GM19238 (cell line): ENCODE measurements at regions not wholly inside any gene's neighbourhood (a gene's known extent, or its start where the extent isn't known, plus 50 kb on each side); places are given as distances from the start of the nearest gene placed in this dataset.
"Not testable (repeated sequence)": the region's sequence is repeated elsewhere in the genome, so short reads cannot be mapped to it uniquely, and the experiment has no call there.

Experiments used
- DNase-seq: peaks from one replicate; pipeline ENCODE4 v3.0.0; 2011; ENCODE audit warnings: low spot score; ENCODE audit not compliant: insufficient read length

DNA sequence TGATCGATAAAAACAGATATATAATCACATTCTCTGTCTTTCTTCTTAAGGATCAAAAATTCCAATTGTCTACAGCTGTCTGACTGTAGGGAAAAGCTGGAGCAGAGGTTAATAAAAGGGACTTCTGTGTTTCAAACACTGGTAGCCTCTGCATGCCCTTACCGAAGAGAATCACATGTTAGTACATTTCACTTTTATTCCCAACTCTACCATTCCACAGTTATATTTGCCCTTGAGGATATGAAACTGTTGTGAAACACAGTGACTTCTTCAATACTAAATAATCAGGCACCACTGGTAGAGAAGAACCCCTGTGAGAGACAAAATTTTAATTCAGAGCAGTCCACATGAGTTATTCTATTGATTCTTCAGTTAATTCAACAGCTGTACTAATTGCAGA is 1187.3 kb upstream of the CITED2 start:
- no peak for DNase-seq

DNA sequence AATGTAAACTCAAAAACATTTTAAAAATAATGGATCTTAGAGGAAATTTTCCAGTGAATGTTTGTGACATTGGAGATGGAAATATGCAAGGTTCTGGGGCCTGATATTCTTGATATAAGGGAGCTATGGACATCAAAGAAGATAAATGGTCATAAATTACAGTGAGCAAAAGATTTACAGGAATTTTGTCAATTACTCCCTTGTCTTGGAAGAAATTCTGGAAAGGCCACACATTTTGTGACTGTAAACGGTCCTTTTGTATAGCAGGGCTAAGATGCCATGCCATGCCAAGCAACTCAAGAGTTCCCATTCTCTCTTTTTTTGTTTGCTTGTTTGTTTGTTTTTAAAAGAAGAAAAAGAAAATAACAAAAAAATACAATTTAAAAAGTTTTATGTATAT is 1186.2 kb upstream of the CITED2 start:
- no peak for DNase-seq

DNA sequence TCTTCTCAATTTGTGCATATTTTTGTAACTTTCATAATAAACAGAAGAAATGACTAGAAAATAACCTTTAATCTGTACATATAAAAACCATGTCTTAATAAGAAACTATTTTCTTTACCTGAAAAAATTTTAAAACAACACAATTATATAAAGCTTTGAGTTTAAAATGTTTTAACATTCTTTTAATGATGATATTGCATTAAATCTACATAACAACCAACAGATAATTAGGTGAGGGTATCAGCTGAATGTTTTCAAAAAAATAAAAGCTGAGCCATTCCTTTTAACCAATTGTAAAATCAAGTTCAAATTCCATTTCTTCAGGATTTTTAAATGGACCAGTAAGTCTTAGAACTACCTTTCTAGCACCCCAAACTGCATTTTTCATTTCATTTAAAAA is 1185.0 kb upstream of the CITED2 start:
- no peak for DNase-seq

DNA sequence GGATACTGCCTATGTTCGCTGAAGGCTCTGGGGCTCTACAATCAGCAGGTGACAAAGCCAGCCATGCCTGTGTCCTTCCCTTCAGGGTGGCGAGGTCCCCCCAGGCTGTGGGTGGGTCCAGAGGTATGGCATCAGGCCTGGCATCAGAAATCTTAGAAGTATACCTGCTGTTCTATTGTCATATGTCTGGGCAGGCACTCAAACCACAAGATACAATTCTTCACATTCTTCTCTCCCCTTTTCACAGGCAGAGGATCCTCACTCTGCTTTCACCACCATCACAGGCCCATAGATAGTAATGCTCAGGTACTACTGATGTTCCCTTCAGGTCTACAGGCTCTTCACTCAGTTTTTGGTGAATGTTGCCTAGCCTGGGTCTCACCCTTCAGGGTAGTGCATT is 1180.0 kb upstream of the CITED2 start:
- DNase-seq = no peak

DNA sequence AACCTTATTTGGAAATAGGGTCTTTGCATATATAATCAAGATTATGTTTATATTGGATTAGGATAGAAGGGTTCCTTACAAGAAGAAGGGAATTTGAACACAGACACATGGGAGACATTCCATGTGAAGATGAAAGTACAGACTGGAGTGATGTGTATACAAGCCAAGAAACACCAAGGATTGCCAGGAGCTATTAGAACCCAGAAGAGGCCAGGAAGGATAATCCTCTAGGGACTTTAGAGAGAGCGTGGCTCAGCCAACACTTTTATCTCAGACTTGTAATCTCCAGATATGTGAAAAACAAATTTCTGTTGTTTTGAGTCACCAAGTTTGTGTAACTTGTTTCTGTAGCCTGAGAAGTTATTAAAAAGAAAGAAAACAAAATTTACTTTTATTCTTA is 1173.9 kb upstream of the CITED2 start:
- no peak for DNase-seq

DNA sequence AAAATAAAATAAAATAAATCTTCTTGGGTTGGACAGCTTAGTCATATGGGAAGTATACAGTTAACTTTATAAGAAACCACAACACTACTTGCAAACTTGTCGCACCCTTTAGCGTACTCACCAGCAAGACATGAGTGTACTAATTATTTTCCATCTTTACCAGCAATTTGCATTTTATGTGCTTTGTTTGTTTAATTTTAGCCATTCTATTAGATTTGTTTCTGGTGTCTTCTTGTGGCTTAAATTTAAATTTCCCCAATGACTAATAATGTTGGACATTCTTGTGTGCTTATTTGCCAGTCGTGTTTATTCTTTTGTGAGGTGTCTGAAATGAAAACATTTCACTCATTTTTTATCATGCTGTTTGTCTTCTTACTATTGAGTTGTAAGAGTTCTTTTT is 1172.2 kb upstream of the CITED2 start:
- no peak for DNase-seq

DNA sequence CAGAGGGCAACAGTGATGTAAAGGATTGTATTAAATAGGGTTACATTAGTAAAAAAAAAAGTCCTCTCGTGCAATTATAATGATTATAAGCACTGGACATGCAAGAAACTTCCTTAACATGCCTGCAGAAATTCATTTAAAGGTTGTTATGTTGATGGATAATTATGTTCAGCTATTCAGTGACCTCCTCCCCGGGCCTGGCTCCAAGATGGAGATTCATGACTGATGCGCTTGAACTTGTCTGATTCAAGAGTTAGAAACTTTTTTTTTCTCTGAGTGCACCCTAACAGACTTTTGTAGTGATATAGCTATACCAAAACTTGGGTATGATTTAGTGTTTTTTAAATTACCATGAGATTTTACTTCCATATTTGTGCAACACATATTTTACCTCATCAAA is 1170.0 kb upstream of the CITED2 start:
- no peak for DNase-seq

DNA sequence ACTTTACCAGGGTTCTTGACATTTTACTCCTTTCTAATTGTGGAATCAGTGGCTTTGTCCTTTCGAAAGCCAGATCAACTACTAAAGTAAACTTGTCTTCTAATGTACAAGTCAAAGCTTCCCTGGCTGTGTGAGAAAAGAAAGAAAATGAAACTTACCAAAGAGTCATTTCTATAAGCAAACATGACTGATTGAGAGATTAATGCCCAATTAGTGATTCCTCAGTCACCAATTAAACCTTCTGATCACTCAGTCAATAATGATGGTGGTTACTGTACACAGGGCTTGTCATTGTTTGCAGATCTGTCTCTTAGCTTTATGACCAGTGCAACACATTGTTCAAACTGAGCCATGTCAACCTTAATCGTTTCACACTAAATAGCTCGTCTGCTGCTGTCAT is 1168.4 kb upstream of the CITED2 start:
- DNase-seq = no peak

DNA sequence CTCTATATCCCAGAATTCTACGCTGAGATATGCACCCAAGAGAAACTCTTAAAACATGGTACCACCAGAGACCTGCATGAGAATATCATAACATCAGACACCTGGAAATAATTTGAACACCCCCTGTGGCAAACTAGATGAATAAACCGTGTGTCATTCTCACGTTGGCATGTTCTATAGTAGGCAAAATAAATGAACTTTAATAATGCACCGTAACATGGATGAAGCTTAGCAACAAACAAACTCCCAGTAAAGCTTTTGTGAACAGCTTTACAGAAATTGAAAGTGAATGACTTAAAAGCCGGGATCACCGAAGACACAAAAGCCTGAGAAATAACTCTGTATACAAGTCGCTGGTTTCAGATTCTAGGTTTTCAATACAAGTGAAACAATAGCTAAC is 1166.8 kb upstream of the CITED2 start:
- DNase-seq = no peak

DNA sequence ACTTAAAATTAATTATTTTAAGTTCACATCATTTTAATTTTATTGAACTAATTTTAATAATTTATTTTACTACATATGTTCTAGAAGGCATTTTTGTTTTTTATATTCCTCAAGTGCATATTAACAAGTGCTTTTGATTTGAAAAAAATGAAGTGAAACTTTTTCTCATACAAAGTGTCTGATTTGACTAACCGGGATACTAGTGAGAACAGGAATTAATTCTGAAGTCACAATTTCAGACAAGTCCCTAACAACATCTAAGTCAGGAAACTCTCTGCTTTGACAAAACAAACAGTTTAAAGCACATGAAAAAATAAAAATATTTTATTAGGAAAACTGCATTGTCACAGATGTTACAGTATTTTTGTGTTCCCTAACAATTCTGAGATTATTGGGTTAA is 1166.3 kb upstream of the CITED2 start:
- no peak for DNase-seq

DNA sequence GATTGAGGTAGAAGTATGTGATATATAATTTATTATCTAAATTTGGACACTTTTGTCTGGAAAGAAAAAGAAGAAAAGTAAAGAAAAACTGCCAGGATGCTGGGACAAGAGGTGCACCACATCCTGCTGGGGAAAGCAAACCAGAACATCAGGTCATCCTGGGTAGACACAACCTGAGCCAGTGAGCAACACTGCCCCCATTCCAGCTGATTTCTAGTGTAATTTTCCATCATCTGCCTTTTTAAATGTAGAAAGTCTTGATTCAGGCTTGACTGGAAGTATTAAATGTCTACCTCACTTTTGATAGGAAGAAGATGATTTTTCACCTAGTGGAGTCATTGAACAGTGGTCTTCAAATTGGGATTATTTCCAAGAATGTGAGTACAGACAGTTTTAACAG is 1164.5 kb upstream of the CITED2 start:
- no peak for DNase-seq

DNA sequence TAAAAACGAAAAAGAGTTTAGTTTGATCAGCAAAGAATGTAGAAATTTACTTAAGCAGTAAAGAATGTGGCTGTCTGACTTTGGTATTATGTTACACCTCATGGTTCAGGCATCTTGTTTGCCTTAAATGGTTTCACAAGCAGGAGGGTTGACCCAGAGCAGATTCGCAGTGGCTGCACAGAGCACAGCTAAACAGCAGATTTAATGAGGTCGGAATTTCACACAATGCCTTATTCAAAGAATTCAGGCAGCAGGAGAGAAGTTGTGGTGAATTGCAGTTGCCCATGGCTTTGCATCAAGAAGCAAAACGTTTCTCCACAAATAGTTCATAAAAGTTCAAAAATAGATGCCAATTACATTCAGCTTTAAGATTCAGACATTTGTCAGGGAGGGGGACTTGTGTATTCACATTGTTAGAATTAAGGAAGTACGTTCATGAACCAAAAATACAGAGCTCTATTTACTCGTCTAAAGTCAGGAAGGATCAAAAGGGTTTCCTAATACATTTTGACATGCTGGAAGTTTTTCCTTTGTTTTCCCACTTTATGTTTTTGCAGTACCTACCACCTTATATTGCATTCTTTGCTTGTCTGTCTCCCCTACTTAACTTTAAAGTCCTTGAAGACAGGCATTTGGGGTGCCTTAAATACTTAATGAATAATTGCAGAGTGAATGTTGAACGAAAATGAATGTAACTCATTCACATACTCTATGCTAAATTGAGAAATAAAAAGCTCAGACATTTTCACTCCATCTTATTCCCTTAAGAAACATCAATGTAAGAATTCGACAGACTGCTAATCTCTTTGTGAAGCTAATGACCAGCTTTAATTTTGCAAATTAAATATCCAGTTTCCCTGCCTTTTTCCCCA is 1163.6 kb upstream of the CITED2 start:
- DNase-seq = no peak

DNA sequence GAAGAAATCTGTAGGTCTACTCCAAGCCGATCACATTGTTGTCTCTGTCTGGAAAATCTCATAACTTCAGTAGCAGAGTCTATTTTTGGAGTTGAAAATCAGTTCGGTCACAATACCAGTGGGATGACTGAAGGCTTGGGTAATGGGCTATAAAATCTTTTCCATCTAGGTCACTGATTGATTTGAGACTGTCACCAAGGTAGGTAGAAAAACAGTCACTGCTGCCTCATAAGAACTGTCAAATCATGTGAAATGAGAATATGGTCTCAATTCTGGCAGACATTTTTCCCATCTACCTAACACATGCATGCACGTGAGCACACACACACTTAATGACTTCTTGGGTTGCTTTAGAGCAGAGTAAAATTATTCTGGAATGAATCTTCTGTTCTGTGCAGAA is 1162.8 kb upstream of the CITED2 start:
- no peak for DNase-seq

DNA sequence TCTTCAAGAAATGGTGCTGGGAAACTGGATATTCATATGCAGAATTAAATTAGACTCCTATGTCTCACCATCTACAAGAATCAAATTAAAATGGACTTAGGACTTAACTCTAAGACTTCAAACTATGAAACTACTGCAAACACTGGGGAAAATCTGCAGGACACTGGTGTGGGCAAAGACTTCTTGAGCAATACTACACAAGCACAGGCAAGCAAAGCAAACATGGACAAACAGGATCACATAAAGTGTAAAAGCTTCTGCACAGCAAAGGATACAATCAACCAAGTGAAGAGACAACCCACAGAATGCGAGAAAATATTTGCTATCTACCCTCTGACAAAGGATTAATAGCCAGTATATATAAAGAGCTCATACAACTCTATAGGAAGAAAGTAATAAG is 1161.1 kb upstream of the CITED2 start:
- no peak for DNase-seq

DNA sequence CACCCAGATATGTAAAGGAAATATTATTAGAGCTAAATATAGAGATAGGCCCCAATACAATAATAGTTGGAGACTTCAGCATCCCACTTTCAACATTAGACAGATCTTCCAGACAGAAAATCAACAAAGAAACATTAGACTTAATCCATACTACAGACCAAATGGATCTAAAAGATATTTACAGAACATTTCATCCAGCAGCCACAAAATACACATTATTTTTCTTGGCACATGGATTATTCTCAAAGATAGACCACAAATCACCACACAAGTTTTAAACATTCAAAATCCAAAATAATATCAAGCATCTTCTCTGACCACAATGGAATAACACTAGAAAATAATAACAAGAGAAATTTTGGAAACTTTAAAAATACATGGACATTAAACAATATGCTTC is 1159.1 kb upstream of the CITED2 start:
- DNase-seq = no peak

DNA sequence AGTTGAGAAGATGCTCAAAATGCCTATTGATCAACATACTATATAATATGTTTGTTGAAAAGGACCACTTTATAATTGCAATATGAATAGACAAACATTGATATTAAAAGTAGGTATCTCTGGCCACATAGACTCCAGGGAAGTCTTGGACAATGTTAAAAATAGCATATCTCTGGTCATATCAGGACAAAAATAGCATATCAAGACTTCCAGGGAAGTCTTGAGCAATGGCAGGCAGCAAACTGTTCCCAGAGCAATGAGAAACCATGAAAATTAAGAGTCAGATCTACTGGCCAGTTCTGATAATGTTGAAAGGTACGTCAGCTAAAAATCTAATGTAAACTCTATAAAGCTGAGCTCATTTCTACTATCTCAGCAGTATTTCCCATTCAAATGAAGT is 1130.3 kb upstream of the CITED2 start:
- DNase-seq = no peak

DNA sequence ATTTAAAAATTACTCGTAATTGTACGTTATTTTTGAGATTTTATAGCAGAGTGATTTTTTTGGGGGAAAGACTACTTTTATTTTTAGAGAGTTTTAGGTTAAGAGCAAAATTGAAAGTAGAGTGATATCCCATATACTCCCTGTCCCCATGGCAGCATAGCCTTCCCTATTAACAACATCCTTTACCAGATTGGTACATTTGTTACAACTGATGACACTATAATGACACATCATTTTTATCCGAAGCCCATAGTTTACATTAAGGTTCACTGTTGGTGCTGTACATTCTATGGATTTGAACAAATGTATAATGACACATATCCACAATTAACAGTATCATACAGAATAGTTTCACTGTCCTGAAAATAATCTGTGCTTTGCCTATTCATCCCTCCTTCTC is 1126.4 kb upstream of the CITED2 start:
- DNase-seq = no peak

DNA sequence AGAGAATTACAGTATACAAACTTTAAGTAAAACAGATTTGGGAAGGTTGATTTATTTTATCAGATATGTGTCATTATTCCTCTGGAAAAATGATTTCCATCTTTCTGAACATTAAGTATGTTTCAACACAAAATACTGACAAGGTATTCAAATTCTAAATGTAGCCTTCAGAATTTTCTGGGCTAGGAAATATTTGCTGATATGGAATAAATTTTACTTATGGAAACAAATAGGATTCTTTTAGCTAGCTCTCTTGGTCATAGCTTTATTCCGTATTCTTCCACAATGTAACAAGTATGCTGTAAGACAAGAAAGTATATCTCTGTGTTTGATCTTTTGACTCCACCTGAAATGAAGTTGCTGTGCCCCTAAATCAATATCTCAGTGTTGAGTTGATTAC is 1125.2 kb upstream of the CITED2 start:
- no peak for DNase-seq

DNA sequence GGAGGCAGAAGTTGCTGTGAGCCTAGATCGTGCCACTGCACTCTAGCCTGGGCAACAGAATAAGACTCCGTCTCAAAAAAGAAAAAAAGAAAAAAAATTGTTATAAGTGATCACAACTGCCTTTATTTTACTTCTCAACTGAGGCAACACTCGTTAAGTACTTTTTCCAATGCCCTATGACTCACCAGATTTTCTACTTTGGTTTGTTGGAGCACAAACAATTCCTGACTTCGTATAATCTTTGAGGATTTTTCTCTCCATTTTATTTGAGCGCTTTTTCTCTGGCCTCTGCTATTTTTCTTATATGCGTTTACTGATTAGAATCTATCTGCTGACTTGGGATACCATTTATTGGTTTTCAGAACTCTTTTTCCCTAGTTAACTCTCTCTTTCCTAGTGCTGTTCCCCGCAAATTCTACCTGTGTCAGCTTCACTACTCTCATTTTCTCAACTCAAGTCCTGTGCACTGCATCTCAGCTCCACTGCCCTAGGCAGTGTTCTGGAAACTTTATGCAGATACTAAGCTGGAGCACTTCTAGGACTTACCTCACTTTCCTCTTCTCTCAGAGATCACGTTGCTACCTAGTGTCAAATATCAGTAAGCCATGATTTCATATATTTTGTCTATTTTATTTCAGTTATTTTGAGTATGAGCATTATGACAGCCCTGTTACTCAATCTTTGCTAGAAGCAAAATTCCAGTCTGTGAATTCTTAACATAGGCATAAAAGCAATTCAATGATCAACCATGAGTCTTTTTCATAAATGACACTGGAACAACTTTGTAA is 1120.1 kb upstream of the CITED2 start:
- DNase-seq = no peak

DNA sequence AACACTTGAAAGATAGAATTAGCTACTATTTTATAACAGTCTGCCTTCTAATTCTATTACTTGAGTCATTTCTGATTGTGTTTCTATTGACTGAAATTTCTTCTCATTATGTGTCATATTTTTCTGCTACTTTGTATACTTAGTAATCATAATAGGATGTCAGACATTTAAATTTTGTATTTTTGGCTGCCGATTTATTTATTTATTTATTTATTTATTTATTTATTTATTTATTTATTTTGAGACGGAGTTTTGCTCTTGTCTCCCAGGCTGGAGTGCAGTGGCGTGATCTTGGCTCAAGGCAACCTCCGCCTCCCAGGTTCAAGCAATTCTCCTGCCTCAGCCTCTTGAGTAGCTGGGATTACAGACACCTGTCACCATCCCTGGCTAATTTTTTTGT is 1119.0 kb upstream of the CITED2 start:
- not testable (repeated sequence) for DNase-seq

DNA sequence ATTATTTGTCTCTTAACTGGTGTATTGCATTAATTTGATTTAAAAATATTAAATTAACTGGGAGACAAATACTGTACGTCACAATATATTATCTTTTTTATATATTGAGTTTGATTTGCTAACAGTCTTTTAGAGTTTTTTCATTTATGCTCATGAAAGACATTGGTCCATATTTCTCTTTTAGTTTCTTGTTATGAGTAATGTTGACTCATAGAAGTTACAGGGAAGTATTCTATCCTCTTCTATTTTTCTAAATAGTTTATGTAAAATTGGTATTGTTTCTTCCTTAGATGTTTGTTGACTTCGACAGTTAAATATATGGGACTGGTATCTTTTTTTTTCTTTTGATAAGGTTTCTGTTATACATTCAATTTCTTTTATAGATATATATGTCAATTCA is 1115.6 kb upstream of the CITED2 start:
- DNase-seq = no peak

DNA sequence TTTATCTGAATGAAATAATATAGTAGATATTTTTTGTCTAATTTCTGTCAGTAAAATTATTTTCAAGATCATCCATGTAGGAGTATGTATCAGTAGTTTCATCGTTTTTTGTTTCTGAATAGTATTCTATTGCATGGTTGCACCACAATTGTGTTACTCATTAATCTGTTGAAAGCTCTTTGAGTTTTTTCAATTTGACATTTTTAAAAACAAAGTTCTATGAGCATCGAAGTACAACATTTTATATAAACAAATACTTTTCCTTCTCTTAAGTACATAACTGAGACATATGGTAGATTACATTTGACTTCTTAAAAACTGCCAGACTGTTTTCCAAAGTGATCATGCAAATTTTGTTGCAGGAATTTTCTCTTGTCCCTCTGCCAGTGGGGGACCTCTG is 1113.1 kb upstream of the CITED2 start:
- DNase-seq = no peak
